NCI-H128 (cell line): ENCODE measurements at regions not wholly inside any gene's neighbourhood (a gene's known extent, or its start where the extent isn't known, plus 50 kb on each side); places are given as distances from the start of the nearest gene placed in this dataset.

Source experiments
- DNase-seq: peaks from one replicate; lab custom pipeline; 2025; ENCODE audit not compliant: unreplicated experiment; lab: John Stamatoyannopoulos, UW

DNA sequence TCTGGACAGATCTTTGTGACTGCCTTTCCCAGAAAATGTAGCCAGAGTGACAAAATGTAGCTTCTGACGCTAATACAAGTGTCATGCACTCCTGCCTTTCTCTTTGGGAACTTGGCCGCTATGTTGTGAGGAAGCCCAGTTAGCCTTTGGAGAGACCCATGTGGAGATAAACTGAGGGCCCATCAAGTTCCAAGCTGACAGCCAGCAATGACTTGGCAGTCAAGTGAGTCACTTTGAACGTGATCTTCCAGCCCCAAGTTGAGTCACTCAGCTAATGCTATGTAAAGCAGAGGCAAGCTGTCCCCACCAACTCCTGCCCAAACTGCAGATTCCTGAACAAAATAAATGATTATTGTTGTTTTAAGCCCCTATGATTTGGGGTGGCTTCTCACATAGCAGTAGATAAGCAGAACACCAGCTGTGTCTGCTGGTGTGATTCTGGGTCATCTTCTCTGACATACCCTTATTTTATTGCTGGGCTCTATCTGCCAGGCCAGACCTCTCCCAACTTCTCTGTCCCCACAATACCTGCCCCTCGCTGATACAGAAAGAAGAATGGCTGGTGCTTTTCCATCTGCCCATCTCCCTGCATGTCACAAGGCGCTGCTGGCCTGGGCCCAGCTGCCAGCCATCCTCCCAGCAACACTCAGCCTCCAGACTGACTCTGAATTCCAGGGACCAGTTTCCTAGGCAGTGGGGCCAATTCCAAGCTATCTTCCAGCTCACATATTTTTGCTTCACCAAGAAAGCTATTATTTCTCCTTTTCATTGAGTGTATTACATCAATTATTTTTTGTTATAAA lies 274.8 kb downstream of the LRFN2 start:
- no peak for DNase-seq

GRCh38 chr6:40308533-40309306 lies 278.4 kb downstream of the LRFN2 start:
- peak; percentile 49 for DNase-seq

- DNase-seq, result no peak
Measured at GRCh38 chr6:40307712-40308111, 279.5 kb downstream of the LRFN2 start.

DNA sequence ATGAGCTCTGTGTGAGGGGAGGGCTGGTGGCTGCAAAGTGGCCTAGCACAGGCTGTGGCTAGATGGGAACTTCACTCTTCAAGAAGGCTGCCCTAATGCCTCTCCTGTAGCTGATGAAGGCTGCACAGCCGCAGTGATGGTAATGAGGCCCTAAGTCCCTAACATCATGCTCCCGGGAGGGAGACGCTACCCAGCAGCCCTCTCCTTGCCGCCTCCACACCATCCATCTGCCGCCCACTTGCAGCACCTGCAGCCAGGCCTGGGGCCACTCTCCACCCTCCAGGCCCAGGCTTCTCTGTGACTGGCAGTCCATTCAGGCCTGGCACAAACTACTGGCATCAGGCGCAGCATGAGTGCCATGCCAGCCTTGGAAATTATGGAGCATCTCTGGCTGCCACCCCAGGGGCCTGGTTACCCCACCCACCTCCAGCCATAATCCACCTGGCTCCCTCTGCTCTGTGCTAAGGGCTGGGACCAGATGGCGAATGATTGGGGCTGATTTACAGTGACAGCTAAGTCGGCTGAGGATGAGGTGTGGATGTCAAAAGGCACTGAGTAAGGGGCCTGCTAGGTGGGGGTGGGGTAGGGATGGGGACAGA lies 284.2 kb downstream of the LRFN2 start:
- no peak for DNase-seq

DNA sequence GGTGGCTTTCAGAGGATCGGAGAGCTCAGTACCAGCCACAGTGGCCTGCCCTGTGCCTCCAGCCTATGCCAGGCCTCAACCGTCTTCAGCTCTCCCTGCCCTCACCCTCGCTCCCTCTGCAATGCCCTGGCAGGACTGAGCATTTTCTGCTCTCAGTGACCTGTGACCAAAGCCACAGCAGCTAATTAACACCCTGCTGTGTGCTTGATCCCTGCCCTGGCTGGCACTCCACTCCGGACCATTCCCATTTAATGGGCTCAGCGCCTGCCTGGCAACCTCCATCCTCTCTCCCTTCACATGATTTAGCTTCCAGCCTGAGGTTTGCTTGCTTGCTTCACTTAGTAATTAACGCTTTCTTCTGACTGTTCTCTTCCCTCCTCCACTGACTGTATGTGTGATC lies 287.5 kb downstream of the LRFN2 start:
- no peak for DNase-seq

DNA sequence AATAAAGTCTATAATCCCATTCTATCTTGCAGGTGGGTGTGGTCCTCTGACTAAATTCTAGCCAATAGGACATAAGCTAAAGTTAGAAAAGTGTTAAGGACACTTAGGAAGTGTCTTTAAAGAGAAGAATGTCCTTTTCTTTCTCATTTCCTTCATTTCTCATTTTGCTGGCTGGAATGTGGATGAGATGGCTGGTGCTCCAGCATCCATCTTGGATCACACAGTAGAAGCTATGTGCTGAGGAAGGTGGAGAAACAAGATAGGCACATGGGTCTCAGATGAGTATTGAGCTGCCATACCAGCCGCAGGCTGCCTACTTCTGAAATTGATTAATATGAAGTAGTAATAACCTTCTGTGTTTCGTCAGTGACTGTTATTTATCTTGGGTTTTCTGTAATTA lies 289.0 kb downstream of the LRFN2 start:
- no peak for DNase-seq

DNA sequence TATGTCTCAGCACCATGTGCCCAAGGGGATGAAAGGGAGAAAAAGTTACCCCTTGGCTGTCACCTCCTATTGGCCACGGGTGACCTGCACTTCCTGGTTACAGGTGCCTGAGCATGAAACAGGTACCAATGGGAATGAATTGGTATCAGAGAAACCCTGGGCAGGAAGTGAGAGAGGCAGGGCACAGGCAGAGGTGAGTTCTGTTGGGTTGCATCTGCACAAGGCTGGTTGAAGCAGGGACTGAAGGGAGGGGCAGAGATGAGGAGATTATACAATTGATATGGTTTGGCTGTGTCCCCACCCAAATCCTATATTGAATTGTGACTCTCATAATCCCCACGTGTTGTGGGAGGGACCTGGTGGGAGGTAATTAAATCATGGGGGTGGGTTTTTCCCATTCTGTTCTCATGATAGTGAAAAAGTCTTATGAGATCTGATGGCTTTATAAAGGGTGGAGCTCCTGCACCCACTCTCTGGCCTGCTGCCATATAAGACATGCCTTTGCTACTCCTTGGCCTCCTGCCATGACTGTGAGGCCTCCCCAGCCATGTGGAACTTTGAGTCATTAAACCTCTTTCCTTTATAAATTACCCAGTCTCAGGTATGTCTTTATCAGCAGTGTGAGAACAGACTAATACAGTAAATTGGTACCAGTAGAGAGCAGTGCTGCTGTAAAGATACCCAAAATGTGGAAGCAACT lies 291.8 kb downstream of the LRFN2 start:
- DNase-seq, result no peak

- no peak for DNase-seq
Measured at GRCh38 chr6:40293460-40294185, 293.5 kb downstream of the LRFN2 start.

- DNase-seq, result no peak
Measured at GRCh38 chr6:40293060-40293459, 294.1 kb downstream of the LRFN2 start.

GRCh38 chr6:40290816-40291215 lies 296.3 kb downstream of the LRFN2 start:
- DNase-seq, result no peak

DNA sequence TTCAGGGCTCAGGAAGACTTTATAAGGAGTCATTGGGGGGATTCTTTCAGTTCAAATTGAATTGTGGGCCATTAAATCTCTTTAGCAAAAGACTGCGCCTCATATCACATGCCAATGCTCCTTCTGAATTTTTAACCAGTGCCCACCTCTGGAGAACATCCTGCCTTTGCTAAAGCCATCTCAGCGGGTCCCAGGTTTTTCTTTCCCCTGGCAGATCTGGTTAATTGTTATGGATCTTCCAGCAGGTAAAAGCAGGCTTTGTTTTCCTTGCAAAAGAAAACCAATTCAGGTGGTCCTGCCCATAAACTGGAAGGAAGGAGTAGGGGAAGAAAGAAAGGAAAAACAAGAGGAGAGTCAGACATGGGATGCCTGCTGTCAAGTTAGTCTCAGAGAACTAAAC lies 298.2 kb downstream of the LRFN2 start:
- DNase-seq, result no peak

GRCh38 chr6:40287296-40287850 lies 299.8 kb downstream of the LRFN2 start:
- no peak for DNase-seq

DNA sequence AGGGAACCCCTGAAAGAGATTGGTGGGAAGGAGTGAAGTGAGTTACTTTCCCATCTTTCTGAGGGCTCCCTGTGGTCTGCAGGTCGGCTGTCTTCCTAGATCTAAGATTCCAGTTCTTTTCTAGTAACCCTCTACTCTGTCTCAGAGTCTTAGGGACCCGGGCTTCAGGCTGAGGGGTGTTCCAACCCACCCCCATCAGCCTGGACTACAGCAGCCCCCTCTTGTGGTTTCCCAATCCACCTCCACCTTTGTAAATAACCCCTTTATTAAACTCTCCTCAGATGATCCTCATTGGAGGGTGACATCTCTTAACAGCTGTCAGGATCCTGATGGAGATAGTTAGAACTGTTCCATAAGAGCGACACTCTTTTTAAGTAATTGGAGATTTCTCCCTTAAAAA lies 300.4 kb downstream of the LRFN2 start:
- no peak for DNase-seq

DNA sequence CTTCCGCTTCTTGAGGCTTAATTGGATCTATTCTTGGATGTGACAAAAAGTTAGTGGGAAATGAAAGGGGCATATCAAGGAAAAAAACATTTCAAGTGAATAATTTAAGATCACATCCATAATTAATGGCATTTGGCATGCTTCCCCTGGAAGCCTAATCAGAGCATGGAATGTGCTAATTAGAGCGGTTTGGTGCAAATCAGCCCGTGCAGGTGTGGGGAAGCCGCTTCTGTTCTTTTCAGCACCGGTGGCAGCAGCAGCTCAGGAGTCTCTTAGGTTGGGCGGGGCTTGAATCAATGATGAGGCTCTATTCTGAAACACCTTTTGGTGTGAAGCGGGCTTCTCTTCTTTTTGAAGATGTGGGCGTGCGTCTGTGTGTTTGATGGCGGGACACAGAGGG lies 301.2 kb downstream of the LRFN2 start:
- no peak for DNase-seq

GRCh38 chr6:40285535-40285934 lies 301.6 kb downstream of the LRFN2 start:
- no peak for DNase-seq

DNA sequence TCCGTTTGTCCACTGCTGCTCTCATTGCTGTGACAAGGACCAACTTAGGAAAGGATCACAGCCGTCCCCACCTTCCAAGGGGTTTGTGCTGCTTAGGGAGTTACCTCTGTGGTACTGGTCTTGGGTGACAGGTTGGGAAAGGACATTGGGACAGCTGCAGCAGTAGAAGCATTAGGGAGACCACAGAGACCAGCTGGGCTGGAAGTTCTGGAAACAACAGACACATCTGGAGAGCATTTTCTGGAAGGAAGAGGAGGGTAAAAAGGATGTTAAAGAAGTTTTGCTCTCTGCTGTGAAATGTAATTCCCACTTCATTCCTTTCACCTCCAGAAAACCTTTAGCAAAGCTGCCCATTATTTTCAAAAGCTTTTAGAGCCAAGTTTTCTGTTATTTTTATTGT lies 304.2 kb downstream of the LRFN2 start:
- DNase-seq, result no peak

DNA sequence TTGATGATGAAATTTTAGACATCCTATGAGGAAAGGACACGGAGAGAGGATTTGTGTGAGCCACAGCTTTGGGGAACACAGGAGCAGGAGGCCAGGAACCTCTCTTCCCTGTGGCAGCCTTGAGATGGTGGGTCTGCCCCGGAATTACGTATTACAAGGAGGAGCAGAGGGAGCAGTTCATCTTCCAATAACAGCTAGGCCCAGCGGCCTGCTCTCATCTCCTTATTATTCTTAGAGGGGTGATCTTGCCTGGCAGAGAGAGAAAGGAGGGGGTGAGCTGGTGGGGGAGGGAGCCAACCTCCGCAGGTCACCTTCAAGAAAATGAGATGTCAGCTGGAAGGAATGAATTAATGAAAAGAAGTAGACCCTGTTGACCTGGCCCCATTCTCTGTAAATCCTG lies 305.8 kb downstream of the LRFN2 start:
- no peak for DNase-seq

- DNase-seq, result no peak
Measured at GRCh38 chr6:40280231-40280630, 306.9 kb downstream of the LRFN2 start.

GRCh38 chr6:40276141-40276540 lies 311.0 kb downstream of the LRFN2 start:
- DNase-seq, result no peak

GRCh38 chr6:40274058-40274457 lies 313.1 kb downstream of the LRFN2 start:
- DNase-seq, result no peak

GRCh38 chr6:40268614-40269013 lies 318.6 kb downstream of the LRFN2 start:
- DNase-seq, result no peak
